CD14-positive monocyte (primary cell): ENCODE measurements at regions not wholly inside any gene's neighbourhood (a gene's known extent, or its start where the extent isn't known, plus 50 kb on each side); places are given as distances from the start of the nearest gene placed in this dataset.

Experiments
- DNase-seq, 3 donors: peaks; one replicate each; pipeline ENCODE4 v3.0.0-alpha.2; 2011 to 2022
- H2AFZ ChIP-seq: 2 replicates; pipeline ENCODE4 v1.6.0; 2012; ENCODE audit warnings: mild to moderate bottlenecking, low read depth, low read length, inconsistent platforms; ENCODE audit not compliant: insufficient read depth, poor library complexity, severe bottlenecking
- H3K27ac ChIP-seq, 2 donors: 1 replicate in 1 of 2; 2 replicates in 1 of 2; pipeline ENCODE4 v1.5.1; 2012 to 2013; ENCODE audit warnings: low read length in 2 of 2, control low read depth in 1 of 2, inconsistent platforms in 1 of 2, low read depth in 1 of 2, mild to moderate bottlenecking in 1 of 2
- H3K27me3 ChIP-seq, 2 donors: one replicate each; pipeline versions ENCODE4 v1.6.0 to v1.6.1; 2011 to 2013; ENCODE audit warnings: low read length in 2 of 2; ENCODE audit not compliant: control insufficient read depth in 2 of 2, insufficient read depth in 2 of 2
- H3K36me3 ChIP-seq, 2 donors: replicated peaks in 1 of 2; 1 replicate in 1 of 2; 2 replicates in 1 of 2; pipeline versions ENCODE4 v1.5.1 to v1.6.1; 2012 to 2013; ENCODE audit warnings: low read length in 2 of 2, control low read depth in 1 of 2, inconsistent platforms in 1 of 2, mild to moderate bottlenecking in 1 of 2; ENCODE audit not compliant: insufficient read depth in 2 of 2, control insufficient read depth in 1 of 2
- H3K4me1 ChIP-seq, 2 donors: 1 replicate in 1 of 2; 2 replicates in 1 of 2; pipeline versions ENCODE4 v1.5.1 to v1.6.1; 2012 to 2013; ENCODE audit warnings: low read length in 2 of 2, control low read depth in 1 of 2, inconsistent platforms in 1 of 2, mild to moderate bottlenecking in 1 of 2, moderate library complexity in 1 of 2; ENCODE audit not compliant: insufficient read depth in 2 of 2, control insufficient read depth in 1 of 2
- H3K4me2 ChIP-seq: replicated peaks from 2 replicates; pipeline ENCODE3; 2012; ENCODE audit warnings: low read length, moderate library complexity, mild to moderate bottlenecking; ENCODE audit not compliant: poor library complexity, severe bottlenecking; ENCODE audit errors: extremely low read depth
- H3K4me3 ChIP-seq, 3 experiments: fragments of 200-600 bp in 1 of 3; sonication (generic) in 1 of 3; replicated peaks in 1 of 3; 1 replicate in 2 of 3; 2 replicates in 1 of 3; pipeline ENCODE4 v1.5.1; 2011 to 2013; ENCODE audit warnings: low read length in 3 of 3, mild to moderate bottlenecking in 3 of 3, control low read depth in 2 of 3, low read depth in 2 of 3, inconsistent platforms in 1 of 3, moderate library complexity in 1 of 3
- H3K79me2 ChIP-seq: 2 replicates; pipeline ENCODE4 v1.6.0; 2012; ENCODE audit warnings: mild to moderate bottlenecking, control low read depth, inconsistent platforms, low read length, moderate library complexity; ENCODE audit not compliant: insufficient read depth
- H3K9ac ChIP-seq: 2 replicates; pipeline ENCODE4 v1.6.0; 2017; ENCODE audit warnings: low read length, mild to moderate bottlenecking; ENCODE audit not compliant: insufficient read depth, poor library complexity, severe bottlenecking
- H3K9me3 ChIP-seq, 2 donors: replicated peaks in 1 of 2; 1 replicate in 1 of 2; 2 replicates in 1 of 2; pipeline versions ENCODE4 v1.5.1 to v1.6.1; 2012 to 2013; ENCODE audit warnings: low read length in 2 of 2, control low read depth in 1 of 2; ENCODE audit not compliant: control insufficient read depth in 1 of 2, insufficient read depth in 1 of 2
- H4K20me1 ChIP-seq: 2 replicates; pipeline ENCODE4 v1.6.0; 2012; ENCODE audit warnings: mild to moderate bottlenecking, low read length, control low read depth, moderate library complexity; ENCODE audit not compliant: insufficient read depth
- H3K27ac Mint-ChIP-seq, 7 donors: one replicate each; pipeline ENCODE4 v1.8.0; 2020; ENCODE audit warnings: mild to moderate bottlenecking in 7 of 7, mixed read lengths in 7 of 7, moderate library complexity in 6 of 7, inconsistent platforms in 2 of 7
- H3K27me3 Mint-ChIP-seq, 3 donors: one replicate each; pipeline ENCODE4 v1.8.0; 2021 to 2022; ENCODE audit warnings: low read depth in 3 of 3, mild to moderate bottlenecking in 3 of 3, mixed read lengths in 3 of 3, moderate library complexity in 3 of 3, inconsistent platforms in 1 of 3
- H3K36me3 Mint-ChIP-seq, 2 donors: one replicate each; pipeline ENCODE4 v1.8.0; 2020; ENCODE audit warnings: mixed read lengths in 2 of 2, inconsistent platforms in 1 of 2, mild to moderate bottlenecking in 1 of 2
- H3K4me1 Mint-ChIP-seq: one replicate; pipeline ENCODE4 v1.8.0; 2020; ENCODE audit warnings: mild to moderate bottlenecking, mixed read lengths
- H3K4me3 Mint-ChIP-seq, 2 donors: one replicate each; pipeline ENCODE4 v1.8.0; 2020; ENCODE audit warnings: mild to moderate bottlenecking in 2 of 2, mixed read lengths in 2 of 2, moderate library complexity in 1 of 2
- H3K9me3 Mint-ChIP-seq, 7 donors: one replicate each; pipeline ENCODE4 v1.8.0; 2020 to 2022; ENCODE audit warnings: mixed read lengths in 7 of 7, mild to moderate bottlenecking in 6 of 7, moderate library complexity in 6 of 7, inconsistent platforms in 2 of 7
- WGBS: methylation state at CpG from one replicate; pipeline ENCODE4 v1.1.5; 2013; ENCODE audit warnings: missing lambda C conversion rate; ENCODE audit not compliant: insufficient coverage; 5-methylcytosine and 5-hydroxymethylcytosine counted together
- intact Hi-C, 2 donors: fragments of 100-400 bp; cut with micrococcal nuclease; formaldehyde crosslinking; loops; one replicate each; pipeline versions ENCODE4 v1.15.0 to v1.15.1; 2023
- TF ChIP-seq, protein P1 (sequence below): fragments of 200-600 bp; IDR thresholded peaks from one replicate; pipeline ENCODE4 v1.8.0; 2022; ENCODE audit warnings: antibody characterized with exemption, mild to moderate bottlenecking

DNA sequence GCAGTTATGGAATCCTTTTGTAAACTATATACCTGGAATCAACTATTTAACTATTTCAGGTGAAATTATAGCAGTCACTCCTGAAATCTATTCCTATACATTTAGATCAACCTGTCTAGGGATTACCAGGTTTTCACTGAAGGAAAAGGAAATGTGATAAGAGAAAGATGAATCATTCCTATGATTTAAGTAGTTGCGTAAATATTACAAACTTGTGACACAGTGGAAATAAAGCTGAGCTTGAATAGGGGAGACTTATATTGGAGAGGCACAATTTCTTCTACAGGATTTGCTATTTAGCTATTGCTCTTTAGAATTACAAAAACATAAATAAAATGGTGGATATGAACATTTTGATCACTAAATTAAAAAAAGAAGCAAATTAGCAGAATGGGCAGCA, 284.1 kb upstream of the EPHA5 start:
- TF ChIP-seq, protein P1, sequence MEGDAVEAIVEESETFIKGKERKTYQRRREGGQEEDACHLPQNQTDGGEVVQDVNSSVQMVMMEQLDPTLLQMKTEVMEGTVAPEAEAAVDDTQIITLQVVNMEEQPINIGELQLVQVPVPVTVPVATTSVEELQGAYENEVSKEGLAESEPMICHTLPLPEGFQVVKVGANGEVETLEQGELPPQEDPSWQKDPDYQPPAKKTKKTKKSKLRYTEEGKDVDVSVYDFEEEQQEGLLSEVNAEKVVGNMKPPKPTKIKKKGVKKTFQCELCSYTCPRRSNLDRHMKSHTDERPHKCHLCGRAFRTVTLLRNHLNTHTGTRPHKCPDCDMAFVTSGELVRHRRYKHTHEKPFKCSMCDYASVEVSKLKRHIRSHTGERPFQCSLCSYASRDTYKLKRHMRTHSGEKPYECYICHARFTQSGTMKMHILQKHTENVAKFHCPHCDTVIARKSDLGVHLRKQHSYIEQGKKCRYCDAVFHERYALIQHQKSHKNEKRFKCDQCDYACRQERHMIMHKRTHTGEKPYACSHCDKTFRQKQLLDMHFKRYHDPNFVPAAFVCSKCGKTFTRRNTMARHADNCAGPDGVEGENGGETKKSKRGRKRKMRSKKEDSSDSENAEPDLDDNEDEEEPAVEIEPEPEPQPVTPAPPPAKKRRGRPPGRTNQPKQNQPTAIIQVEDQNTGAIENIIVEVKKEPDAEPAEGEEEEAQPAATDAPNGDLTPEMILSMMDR, result no peak

DNA sequence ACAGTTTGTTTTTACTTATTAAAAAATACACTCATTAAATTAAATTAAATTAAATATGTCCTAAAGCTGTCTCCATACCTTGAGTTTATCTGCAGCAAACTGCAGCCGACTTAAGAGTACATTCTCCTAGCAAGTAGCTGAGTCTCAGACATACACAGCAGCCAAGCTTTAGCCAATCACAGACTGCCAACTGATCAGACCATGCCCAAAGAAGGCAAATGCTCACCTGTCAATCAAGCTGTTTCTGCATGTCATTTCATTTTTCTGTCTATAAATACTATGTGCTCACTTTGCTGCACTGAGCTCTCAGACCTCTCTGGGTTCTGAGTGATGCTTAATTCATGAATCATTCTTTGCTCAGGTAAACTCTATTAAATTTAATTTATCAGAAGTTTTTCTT, 280.9 kb upstream of the EPHA5 start:
- no peak overlapping the region for H3K9ac ChIP-seq
- 100% methylated on average over 1 of the region's 1 CpG for WGBS
- H3K9me3 ChIP-seq, result no peaks in the 10 kb centered on the region
- Mint-ChIP-seq H3K27ac (no peak overlapping the region), H3K4me3 (no peak overlapping the region), H3K36me3 (no peaks in the 10 kb centered on the region), H3K4me1 (no peaks in the 10 kb centered on the region), H3K9me3 (peaks cover 0 to 2% (median 0%) of the 10 kb centered on the region in 7 donors), H3K27me3 (no peaks in the 10 kb centered on the region)
- H3K4me2 ChIP-seq, result no peak overlapping the region
- H3K4me1 ChIP-seq, result no peaks in the 10 kb centered on the region
- no peaks in the 10 kb centered on the region for H3K36me3 ChIP-seq
- H3K27me3 ChIP-seq, result no peaks in the 10 kb centered on the region
- no peak for DNase-seq
- no peaks in the 10 kb centered on the region for H4K20me1 ChIP-seq
- H3K79me2 ChIP-seq, result no peaks in the 10 kb centered on the region
- H3K27ac ChIP-seq, result no peak overlapping the region
- TF ChIP-seq, protein P1, result no peak
- H2AFZ ChIP-seq, result no peak overlapping the region
- no peak overlapping the region for H3K4me3 ChIP-seq
- intact Hi-C loops, result no loop called here

More for the DNA sequence above, 284.1 kb upstream of the EPHA5 start:
- no peak overlapping the region for H3K27ac ChIP-seq
- H2AFZ ChIP-seq, result no peak overlapping the region
- no peak overlapping the region for H3K9ac ChIP-seq
- no peak overlapping the region for H3K4me3 Mint-ChIP-seq
- H3K4me2 ChIP-seq, result no peak overlapping the region
- no peaks in the 10 kb centered on the region for H3K9me3 ChIP-seq
- H3K36me3 ChIP-seq, result no peaks in the 10 kb centered on the region
- H3K36me3 Mint-ChIP-seq, result no peaks in the 10 kb centered on the region
- no peaks in the 10 kb centered on the region for H3K27me3 ChIP-seq
- intact Hi-C loops, result no loop called here
- no peaks in the 10 kb centered on the region for H3K79me2 ChIP-seq
- no peaks in the 10 kb centered on the region for H3K4me1 Mint-ChIP-seq
- H3K9me3 Mint-ChIP-seq, result peaks cover 0 to 2% (median 0%) of the 10 kb centered on the region in 7 donors
- WGBS, result no CpG with 5 or more reads among the region's 1 CpG
- H3K4me3 ChIP-seq, result no peak overlapping the region
- no peaks in the 10 kb centered on the region for H3K27me3 Mint-ChIP-seq
- no peak overlapping the region for H3K27ac Mint-ChIP-seq
- H4K20me1 ChIP-seq, result no peaks in the 10 kb centered on the region
- no peak for DNase-seq
- H3K4me1 ChIP-seq, result no peaks in the 10 kb centered on the region
